ENCODE measurements at regions not wholly inside any gene's neighbourhood (a gene's known extent, or its start where the extent isn't known, plus 50 kb on each side); places are given as distances from the start of the nearest gene placed in this dataset.

DNA sequence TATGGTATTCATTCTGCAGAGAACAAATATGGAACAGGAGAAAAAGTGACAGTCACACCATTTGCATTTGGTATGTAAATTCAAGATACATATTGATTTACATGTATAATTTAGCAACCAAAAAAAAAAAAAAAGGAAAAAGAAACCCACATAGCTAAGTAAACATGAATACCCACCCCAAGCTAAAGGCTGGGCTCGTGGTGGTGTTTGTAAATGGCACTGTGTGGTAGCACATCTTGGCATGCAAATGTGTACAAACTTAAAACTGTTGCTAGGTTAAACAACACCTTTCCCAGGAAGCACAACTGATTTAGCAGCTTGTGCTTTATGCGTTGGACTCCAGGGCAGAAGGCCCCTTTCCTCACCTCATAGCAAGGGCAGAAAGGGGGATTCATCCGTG is 481.1 kb upstream of the CELF4 start:
- Mint-ChIP-seq H3K36me3 (no peaks in the 10 kb centered on the region), H3K9me3 (peaks cover 18 to 21% of the 10 kb centered on the region in 2 donors), H3K27ac (no peak overlapping the region)
- DNase-seq (ENCODE audit: low spot score in 2 of 2): no peak
- ATAC-seq: no peak

DNA sequence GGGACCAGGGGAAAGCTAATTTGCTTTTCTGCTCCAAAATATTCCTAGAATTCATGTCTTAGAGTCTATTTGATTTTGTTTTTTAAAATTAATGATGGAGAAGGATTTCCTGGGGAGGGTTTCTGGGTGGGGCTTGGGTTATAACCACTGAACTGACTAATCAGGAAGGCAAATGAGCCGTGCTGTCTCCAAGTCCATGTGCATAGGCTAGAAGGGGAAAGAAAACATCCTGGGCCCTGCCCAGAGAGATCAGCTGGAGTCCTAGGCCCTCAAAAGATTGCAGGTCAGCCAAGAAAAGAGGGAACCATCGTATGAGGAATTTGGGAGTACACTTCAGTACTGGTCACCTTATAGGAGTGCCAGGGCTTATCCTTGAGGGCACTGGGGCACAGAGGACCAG is 480.2 kb upstream of the CELF4 start:
- ATAC-seq (no peak), DNase-seq (ENCODE audit: low spot score in 2 of 2) (no peak)
- H3K36me3 Mint-ChIP-seq: no peaks in the 10 kb centered on the region

DNA sequence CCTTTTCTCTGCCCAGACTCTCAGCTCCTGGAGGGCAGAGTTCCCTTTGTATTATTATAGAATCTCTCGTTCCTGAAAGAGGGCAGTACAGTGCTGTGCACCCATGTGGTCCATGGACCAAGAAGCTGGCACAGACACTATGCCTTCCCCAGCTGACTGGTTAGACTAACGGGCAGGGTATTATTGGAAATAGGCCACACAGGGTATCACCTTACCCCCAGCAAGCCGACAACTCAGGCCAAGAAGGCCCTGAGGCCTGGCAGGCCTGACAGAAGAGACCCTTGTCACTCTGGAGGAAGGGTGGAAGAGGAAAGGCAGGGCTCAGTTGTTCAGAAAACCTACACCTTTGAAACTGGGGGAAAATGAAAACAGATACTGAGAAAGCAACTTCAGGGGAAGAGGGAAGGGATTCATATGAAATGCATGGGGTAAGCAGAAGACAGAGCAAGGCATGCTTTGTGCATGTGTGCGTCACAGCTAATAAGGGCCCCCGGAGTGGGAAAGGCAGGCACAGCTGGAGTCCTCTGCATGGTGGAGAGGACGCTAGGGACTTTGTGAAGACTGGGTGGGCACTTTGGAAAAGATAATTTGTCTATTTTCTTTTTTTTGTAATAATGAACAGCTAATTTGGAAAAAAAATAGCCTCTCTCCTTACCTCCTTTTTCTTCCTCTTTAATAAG is 476.8 kb upstream of the CELF4 start:
- no peak for DNase-seq (ENCODE audit: low spot score in 2 of 2)
- Mint-ChIP-seq H3K9me3 (peaks cover 9 to 26% of the 10 kb centered on the region in 2 donors), H3K36me3 (no peaks in the 10 kb centered on the region), H3K27ac (no peak overlapping the region)
- no peak for ATAC-seq

More for the DNA sequence above, 480.2 kb upstream of the CELF4 start:
- H3K27ac Mint-ChIP-seq: no peak overlapping the region
- peaks cover 18 to 21% of the 10 kb centered on the region in 2 donors for H3K9me3 Mint-ChIP-seq

GRCh38 chr18:38038242-38038641 is 472.6 kb upstream of the CELF4 start:
- DNase-seq (ENCODE audit: low spot score in 2 of 2) (no peak), ATAC-seq (no peak)
- no peaks in the 10 kb centered on the region for H3K36me3 Mint-ChIP-seq
- peaks cover 12 to 24% of the 10 kb centered on the region in 2 donors for H3K9me3 Mint-ChIP-seq
- H3K27ac Mint-ChIP-seq: no peak overlapping the region

- H3K27ac Mint-ChIP-seq: no peak overlapping the region
- ATAC-seq (no peak), DNase-seq (ENCODE audit: low spot score in 2 of 2) (no peak)
- no peaks in the 10 kb centered on the region for H3K36me3 Mint-ChIP-seq
- H3K9me3 Mint-ChIP-seq: peaks cover 19 to 23% of the 10 kb centered on the region in 2 donors
Measured at GRCh38 chr18:38035193-38035592, 469.6 kb upstream of the CELF4 start.

GRCh38 chr18:38033282-38033681 is 467.7 kb upstream of the CELF4 start:
- H3K36me3 Mint-ChIP-seq: no peaks in the 10 kb centered on the region
- no peak for DNase-seq (ENCODE audit: low spot score in 2 of 2)
- H3K9me3 Mint-ChIP-seq: peaks cover 19% of the 10 kb centered on the region in 2 donors
- no peak for ATAC-seq
- H3K27ac Mint-ChIP-seq: no peak overlapping the region

DNA sequence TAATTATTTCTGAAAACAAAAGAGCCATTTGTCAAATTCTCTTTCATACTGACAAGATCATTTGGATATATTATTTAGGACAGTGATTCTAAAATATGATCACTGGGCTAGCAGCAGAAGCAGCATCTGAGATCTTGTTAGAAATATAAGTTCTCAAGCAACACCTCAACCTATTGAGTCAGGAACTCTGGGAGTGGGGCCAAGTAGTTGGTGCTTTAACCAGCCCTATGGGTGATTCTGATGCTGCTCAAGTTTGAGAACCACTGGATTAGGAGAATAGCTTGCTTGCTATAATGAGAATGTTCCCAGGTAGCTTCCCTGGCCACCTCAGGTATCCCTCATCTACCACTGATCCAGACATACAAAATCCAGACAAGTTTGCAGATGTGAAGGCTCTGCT is 466.9 kb upstream of the CELF4 start:
- ATAC-seq: no peak
- Mint-ChIP-seq H3K27ac (no peak overlapping the region), H3K36me3 (no peaks in the 10 kb centered on the region), H3K9me3 (peaks cover 19% of the 10 kb centered on the region in 2 donors)
- DNase-seq (ENCODE audit: low spot score in 2 of 2): no peak

- H3K9me3 Mint-ChIP-seq: peaks cover 9 to 16% of the 10 kb centered on the region in 2 donors
- no peak for ATAC-seq
- no peaks in the 10 kb centered on the region for H3K36me3 Mint-ChIP-seq
- no peak for DNase-seq (ENCODE audit: low spot score in 2 of 2)
- no peak overlapping the region for H3K27ac Mint-ChIP-seq
Measured at GRCh38 chr18:38028946-38029345, 463.3 kb upstream of the CELF4 start.

DNA sequence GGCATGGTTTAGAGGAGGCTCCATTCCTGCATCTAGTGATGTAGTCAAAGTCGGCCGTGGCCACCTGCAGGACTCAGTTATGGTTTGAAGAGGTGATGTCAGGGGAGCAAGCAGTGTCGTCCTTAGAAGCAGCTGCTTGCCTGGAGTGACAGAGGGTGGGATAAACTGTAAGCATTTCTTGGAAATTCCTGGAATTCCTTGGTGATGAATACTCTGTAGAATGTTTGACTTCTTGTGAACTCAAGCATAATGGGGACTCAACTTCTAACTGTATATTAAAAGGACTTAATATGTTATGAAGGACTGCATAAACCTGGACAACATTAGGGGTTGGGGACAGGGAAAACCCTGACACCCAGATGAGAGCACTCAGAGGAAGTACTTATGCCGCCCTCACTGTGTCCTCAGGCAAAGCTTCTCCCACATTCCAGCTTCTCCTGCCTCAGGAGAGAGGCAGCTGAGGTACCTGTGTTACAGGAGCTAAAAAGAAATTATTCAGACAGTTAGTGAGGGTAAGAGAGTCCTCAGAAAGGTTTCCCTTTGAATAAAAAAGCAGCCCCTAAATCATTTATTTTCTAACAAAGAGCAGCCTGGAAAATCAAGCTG is 459.9 kb upstream of the CELF4 start:
- peaks cover 6 to 10% of the 10 kb centered on the region in 2 donors for H3K9me3 Mint-ChIP-seq
- no peaks in the 10 kb centered on the region for H3K36me3 Mint-ChIP-seq
- DNase-seq (ENCODE audit: low spot score in 2 of 2): no peak
- H3K27ac Mint-ChIP-seq: no peak overlapping the region
- ATAC-seq: no peak

DNA sequence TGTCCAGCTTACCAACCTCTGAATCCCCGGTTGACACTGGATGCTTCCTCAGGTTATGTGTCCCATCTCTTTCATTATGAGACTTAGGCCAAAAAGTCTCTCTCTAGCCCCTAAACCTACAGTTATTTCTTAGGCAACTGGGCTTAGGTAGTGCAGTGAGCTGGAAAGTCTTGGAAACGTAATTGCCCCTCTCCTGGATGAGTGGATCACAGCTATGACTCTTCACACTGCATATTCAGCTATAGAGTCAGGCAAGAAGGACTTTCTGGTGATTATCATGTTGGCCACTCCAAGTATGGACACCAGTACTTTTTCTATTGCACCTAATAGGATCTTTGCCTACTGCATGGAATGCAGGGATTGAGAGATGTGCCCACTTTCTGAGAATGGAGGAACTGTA is 458.3 kb upstream of the CELF4 start:
- no peak for DNase-seq (ENCODE audit: low spot score in 2 of 2)
- Mint-ChIP-seq H3K9me3 (peaks cover 5 to 6% of the 10 kb centered on the region in 2 donors), H3K36me3 (no peaks in the 10 kb centered on the region), H3K27ac (no peak overlapping the region)
- no peak for ATAC-seq

- no peak overlapping the region for H3K27ac Mint-ChIP-seq
- no peak for DNase-seq (ENCODE audit: low spot score in 2 of 2)
- no peak for ATAC-seq
- H3K9me3 Mint-ChIP-seq: peaks cover 7 to 10% of the 10 kb centered on the region in 2 donors
- H3K36me3 Mint-ChIP-seq: no peaks in the 10 kb centered on the region
Measured at GRCh38 chr18:38022234-38022633, 456.6 kb upstream of the CELF4 start.

DNA sequence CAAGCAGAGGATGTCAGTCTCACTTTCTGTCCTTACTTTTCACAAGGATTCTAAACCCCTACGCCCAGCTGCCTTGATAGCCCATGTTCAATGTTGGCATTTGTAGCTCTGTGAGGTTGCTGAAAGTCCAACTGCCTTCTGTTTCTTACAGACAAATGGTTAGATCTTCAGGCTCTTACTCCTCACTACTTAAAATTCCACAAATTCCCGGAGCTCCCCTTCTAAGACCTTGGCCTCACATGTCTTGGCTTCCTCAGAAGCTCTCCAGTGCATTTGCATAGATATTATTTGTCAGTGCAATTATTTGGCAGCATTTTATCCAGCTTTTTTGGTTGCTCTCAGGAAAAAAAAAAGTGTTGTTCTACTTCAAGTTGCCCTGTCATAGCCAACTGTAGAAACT is 453.7 kb upstream of the CELF4 start:
- H3K36me3 Mint-ChIP-seq: no peaks in the 10 kb centered on the region
- peaks cover 13 to 18% of the 10 kb centered on the region in 2 donors for H3K9me3 Mint-ChIP-seq
- no peak overlapping the region for H3K27ac Mint-ChIP-seq
- no peak for ATAC-seq
- DNase-seq (ENCODE audit: low spot score in 2 of 2): no peak

GRCh38 chr18:38010971-38011857 is 445.6 kb upstream of the CELF4 start:
- peaks cover 3 to 7% of the 10 kb centered on the region in 2 donors for H3K9me3 Mint-ChIP-seq
- ATAC-seq (no peak), DNase-seq (ENCODE audit: low spot score in 2 of 2) (no peak)

GRCh38 chr18:38010037-38010436 is 444.4 kb upstream of the CELF4 start:
- Mint-ChIP-seq H3K9me3 (peaks cover 0 to under 1% of the 10 kb centered on the region in 2 donors), H3K36me3 (no peaks in the 10 kb centered on the region), H3K27ac (no peak overlapping the region)
- DNase-seq (ENCODE audit: low spot score in 2 of 2): no peak
- ATAC-seq: no peak

More at GRCh38 chr18:38010971-38011857, 445.6 kb upstream of the CELF4 start:
- Mint-ChIP-seq H3K36me3 (no peaks in the 10 kb centered on the region), H3K27ac (no peak overlapping the region)

- no peak for ATAC-seq
- no peak overlapping the region for H3K27ac Mint-ChIP-seq
- H3K36me3 Mint-ChIP-seq: no peaks in the 10 kb centered on the region
Measured at GRCh38 chr18:38009320-38009719, 443.7 kb upstream of the CELF4 start.

DNA sequence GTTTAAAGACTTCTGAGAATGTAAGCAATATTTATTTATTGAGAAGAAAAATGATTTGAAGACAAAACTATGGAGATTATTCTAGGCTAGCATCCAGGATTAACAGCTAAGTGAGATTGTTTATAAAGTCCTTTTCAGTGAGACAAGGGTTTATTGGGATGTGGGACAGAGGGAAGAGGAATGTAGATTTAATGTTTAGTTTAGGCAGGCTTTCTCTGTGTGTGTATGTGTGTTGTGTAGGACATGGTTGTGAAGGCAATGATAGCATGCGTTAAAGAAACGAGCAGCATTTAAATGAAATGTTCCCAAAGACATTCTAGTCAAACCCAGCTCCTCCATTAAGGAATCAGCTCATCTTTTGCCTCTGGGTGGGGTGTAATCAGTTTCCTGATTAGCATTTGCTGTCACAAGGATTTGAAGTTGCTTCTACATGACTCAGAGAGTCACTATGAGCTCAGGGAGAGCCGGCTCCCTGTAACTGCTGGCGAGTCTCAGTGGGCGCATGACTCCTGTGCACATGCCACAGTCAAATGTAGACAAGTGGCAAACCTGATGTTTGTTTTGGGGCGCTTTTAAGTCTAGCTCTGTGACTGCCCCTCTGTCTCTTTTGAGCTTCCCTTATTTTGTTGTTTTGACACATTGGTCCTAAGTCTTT is 442.2 kb upstream of the CELF4 start:
- ATAC-seq (no peak), DNase-seq (ENCODE audit: low spot score in 2 of 2) (no peak)
- no peaks in the 10 kb centered on the region for H3K36me3 Mint-ChIP-seq
- H3K27ac Mint-ChIP-seq: no peak overlapping the region
- H3K9me3 Mint-ChIP-seq: peaks cover 3 to 4% of the 10 kb centered on the region in 2 donors

More at GRCh38 chr18:38009320-38009719, 443.7 kb upstream of the CELF4 start:
- peaks cover 0 to 4% of the 10 kb centered on the region in 2 donors for H3K9me3 Mint-ChIP-seq
- no peak for DNase-seq (ENCODE audit: low spot score in 2 of 2)

- Mint-ChIP-seq H3K36me3 (no peaks in the 10 kb centered on the region), H3K9me3 (peaks cover 3 to 4% of the 10 kb centered on the region in 2 donors), H3K27ac (no peak overlapping the region)
- ATAC-seq: no peak
- no peak for DNase-seq (ENCODE audit: low spot score in 2 of 2)
Measured at GRCh38 chr18:38007026-38007425, 441.4 kb upstream of the CELF4 start.

All from activated naive CD4-positive, alpha-beta T cell treated with anti-CD3 and anti-CD28 coated beads, Interleukin-2, amount 50 U/mL, for 72 hours (primary cell).